AG09319 (cell line): ENCODE measurements at regions not wholly inside any gene's neighbourhood (a gene's known extent, or its start where the extent isn't known, plus 50 kb on each side); places are given as distances from the start of the nearest gene placed in this dataset.
A peak's percentile ranks its signal among the peaks of the same experiment; 100 is the strongest.
"Not testable (repeated sequence)": the region's sequence is repeated elsewhere in the genome, so short reads cannot be mapped to it uniquely, and the experiment has no call there.

Experiments
- DNase-seq: peaks from one replicate; pipeline ENCODE4 v3.0.0-alpha.2; 2010; ENCODE audit warnings: low read depth; ENCODE audit errors: extremely low read depth
- TF ChIP-seq, protein P1 (sequence below): IDR thresholded peaks from 2 replicates; pipeline ENCODE4 v1.5.1; 2011; ENCODE audit warnings: low read depth, mild to moderate bottlenecking, inconsistent platforms, low read length, moderate library complexity

DNA sequence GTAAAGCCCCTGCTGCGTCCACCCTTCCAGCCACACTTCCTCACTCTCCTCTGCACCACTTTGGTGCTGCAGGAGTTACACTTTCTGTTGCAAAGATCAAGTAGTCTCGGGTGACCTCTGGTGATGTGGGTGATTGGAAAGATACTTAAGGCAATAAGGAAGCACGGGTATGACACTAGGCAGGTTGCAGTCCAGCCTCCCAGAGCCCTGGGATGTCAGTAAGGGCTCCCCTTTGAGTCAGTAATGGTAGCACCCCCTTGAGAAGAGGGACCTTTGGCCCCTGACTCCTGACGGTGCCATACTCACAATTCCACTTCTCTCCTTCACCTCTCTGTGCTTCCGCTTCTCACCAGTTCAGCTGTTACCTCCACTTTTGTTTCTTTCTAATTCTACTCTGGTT is 84.1 kb upstream of the KIF2A start:
- DNase-seq: not testable (repeated sequence)

DNA sequence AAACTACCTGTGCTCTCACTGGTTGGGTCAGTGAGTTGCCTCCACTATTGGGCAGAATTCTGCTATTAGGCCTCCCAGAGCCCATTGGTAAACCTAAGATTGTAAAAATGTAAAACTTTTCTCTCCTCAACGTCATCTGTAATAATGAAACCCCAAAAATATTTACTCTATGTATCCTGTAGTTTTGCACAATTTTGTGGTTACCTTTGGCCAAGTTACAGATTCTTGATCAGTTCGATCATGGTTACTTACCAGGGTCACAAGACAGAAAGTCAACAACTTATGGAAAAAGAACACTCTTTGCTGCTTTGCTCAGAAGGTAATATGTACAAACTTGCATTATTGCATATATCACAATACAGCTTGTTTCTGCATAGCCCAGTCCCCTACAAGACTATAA is 83.7 kb upstream of the KIF2A start:
- not testable (repeated sequence) for DNase-seq

DNA sequence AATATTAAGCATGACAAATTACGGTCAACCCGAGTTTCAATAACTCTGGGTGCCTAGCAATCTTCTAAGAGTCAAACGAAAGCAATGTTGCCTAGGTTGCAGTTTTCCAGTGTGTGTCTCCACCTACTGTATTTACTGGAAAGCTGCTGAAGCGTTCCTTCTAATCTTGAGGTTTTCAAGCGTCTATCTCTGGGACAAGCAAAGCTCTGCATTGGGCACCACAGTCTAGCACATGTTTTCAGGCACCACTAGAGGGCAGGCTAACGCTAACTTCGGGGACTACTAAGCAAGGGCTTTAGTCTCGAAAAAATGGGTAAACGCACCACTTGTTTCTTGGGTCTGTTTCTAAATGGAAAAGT is 82.7 kb upstream of the KIF2A start:
- DNase-seq: not testable (repeated sequence)
- TF ChIP-seq, protein P1, sequence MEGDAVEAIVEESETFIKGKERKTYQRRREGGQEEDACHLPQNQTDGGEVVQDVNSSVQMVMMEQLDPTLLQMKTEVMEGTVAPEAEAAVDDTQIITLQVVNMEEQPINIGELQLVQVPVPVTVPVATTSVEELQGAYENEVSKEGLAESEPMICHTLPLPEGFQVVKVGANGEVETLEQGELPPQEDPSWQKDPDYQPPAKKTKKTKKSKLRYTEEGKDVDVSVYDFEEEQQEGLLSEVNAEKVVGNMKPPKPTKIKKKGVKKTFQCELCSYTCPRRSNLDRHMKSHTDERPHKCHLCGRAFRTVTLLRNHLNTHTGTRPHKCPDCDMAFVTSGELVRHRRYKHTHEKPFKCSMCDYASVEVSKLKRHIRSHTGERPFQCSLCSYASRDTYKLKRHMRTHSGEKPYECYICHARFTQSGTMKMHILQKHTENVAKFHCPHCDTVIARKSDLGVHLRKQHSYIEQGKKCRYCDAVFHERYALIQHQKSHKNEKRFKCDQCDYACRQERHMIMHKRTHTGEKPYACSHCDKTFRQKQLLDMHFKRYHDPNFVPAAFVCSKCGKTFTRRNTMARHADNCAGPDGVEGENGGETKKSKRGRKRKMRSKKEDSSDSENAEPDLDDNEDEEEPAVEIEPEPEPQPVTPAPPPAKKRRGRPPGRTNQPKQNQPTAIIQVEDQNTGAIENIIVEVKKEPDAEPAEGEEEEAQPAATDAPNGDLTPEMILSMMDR: peak; percentile 25

DNA sequence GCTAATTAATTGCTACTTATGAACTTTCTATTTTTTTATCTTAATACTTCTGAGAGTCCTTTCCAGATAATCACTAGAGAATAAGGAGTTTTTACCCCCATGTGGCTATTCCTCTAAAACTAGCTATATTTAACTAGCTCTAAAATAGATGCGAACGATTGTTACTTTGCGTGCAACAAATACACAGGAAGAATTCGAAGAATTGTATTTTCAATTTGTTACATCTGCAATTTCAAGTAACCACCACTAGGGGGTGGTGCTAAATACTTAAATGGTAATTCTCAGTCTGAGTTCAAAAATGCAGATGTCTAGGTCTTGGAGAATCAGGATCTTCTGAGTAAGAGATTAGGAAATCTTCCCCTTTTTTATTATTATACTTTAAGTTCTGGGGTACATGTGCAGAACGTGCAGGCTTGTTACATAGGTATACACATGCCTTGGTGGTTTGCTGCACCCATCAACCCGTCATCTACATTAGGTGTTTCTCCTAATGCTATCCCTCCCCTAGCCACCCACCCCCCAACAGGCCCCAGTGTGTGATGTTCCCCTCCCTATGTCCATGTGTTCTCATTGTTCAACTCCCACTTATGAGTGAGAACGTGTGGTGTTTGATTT is 80.9 kb upstream of the KIF2A start:
- DNase-seq: not testable (repeated sequence)

DNA sequence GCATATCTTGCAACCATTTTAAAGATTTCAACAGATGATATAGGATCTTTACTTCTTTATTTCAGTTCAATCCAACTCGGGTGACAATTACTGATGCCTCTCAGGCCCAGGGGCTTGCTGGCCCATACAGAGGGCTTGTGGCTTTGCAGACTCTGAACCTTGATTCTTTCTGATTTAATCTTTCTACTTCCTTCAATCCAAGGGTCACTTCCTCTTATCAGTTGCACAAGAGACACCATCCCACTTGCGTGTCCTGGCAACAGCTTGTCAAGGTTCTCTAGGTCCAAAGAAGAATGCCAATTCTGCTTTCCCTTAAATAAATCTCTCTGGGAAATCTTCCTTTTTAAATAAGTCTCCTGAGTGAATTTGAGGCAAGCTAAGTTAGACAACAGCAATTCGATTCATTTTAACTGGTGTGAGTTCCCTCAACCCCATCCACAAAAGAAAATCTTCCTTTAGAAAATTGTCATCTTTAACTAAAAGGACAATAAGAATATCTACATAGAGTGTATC is 75.1 kb upstream of the KIF2A start:
- not testable (repeated sequence) for DNase-seq

DNA sequence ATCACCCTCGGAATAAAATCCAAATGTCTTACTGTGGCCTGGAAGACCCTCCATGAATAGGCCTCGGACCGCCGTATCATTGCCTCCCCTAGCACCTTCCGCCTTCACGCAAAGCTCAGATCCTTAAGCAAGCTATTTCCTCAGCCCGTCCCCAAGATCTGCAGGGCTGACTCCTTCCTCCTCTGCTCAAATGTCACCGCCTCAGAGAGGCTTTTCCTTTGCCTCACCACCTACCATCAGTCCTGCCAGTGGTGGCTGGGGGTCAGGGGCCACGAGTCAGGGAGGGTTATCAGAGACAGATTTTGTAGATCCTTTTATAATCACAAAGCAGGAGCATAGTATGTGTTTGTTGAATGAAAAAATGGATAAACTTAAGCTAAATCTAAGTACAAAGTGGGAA is 74.4 kb upstream of the KIF2A start:
- no peak for DNase-seq
- TF ChIP-seq, protein P1: no peak

DNA sequence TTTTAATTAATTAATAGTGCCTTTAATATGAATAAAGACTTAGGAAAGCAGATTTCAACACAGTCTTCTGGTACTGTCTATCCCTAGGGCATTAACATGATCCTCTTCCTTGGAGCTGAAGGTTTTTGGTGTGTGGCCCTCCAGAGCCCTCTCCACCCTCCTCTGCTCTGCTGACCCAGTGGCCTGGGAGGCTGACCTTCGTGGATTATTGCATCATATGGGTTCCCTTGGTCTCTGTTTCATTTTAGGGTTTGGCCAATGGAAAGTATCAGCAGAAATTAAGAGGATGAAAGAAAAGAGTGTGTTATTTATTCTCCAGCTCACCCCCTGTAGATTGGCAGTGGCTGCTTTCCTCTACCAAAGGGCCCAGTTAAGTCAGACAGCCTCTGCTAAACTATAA is 73.8 kb upstream of the KIF2A start:
- not testable (repeated sequence) for DNase-seq

DNA sequence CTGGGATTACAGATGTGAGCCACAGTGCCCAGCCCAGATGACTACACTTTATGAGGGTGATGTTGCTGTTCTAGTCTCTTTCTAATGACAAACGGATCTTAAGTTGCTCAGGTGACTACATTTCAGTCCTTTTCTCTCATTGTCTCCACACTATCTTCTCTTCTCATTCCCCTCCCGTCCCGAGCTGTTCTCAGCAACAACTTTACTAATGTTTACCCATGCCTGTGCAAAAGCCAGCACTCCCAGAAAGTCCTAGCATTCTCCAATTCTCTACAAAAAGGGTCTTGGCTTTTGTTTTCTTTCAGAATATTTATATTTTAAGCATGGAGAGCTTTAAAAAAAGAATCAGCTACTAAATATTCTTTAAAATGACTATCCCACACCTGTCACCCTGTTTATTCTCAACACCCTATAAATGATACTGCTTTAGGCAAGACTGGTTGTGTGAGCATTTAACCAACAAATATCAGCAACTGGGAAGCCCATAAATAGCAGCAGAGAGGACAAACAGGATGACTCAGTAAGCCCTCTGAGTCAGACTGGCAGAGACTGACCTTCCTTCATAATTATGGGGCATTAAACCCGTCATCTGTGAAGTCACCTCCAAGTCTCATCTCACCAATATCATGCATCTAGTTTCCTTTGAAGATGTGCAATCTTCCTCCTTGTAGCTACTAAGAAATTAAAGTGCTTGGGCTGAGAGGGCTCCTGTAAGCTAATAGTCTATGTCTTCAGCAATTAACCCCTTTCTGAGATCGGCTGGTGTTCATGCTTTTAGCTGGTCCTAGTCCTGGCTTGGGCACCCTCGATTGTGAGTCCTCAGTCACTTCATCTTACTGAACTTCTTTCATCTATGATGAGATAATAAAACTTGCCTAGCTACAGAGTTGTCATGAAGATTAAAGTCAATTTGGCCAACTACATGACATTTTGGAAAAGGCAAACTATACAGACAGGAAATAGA is 72.6 kb upstream of the KIF2A start:
- not testable (repeated sequence) for DNase-seq

DNA sequence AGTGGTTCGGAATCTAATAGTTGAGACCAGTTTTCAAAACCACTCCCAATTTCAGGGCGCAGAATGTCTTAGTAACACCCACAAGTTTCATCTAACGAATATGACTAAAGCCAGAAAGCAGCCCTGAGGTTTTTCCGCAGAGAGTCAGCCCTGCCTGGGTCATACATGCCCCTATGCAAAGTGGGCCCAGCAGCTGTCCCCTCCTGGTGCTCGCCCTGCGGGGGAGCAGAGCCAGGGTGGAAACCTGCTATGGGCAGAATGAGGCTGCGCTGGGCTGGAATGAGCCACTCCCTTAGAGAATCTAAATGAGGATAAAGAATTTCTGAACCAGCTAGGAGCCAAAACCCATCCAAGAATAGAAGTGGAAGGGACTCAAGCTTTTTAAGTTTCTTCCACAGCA is 69.4 kb upstream of the KIF2A start:
- not testable (repeated sequence) for DNase-seq

DNA sequence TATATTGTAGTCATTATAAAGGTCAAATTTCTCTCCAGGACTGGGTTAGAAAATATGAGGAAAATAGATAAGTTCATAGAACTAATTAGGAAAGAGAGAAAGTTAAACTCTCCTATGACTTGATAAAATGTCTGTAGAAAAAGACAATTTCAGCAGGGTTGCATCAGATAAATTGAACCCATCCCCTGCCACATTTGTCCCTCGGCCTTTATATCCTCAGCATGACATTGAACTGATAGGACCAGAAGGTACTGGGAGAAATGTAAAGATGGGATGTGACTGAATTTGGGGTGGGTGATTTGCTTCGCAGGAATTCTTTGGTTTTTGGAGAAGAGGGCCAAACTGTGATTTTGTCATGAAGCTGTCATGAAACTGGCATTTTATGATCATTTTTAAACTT is 68.1 kb upstream of the KIF2A start:
- DNase-seq: not testable (repeated sequence)

DNA sequence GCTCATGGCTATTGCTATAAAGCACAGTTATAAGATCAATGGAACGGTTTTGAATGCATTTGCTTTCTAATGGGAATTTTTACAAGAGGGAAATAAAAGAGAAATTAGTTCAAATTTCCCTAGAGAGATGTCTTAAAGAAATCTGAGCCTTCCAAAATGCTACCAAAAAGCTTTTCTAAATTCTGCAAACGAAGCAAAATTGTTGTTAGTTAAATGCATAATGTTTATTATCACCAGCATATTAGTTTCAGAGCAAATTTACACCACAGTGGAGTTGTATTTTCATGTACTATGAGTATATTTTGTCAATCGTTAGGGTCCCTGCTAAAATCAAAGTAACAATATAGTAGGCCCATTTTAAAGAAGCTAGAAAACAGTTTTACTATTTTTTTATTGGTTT is 67.4 kb upstream of the KIF2A start:
- not testable (repeated sequence) for DNase-seq

DNA sequence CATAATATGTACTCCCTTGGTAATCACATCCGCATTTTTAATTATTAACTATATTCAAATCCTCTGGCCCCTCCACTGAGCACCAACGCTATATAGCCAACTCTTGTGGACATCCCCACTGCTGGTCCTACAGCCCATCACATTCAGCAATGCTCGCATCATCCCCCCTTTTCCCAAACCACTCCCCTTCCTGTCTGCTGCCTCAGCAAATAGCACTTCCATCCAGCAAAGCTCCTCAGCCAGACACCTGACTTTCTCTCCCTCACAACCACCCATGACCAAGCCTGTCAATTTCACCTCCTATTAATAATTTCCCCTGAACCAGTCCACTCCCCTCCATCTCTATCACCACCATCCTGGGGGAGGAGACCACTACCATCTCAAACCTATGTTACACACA is 65.5 kb upstream of the KIF2A start:
- not testable (repeated sequence) for DNase-seq

DNA sequence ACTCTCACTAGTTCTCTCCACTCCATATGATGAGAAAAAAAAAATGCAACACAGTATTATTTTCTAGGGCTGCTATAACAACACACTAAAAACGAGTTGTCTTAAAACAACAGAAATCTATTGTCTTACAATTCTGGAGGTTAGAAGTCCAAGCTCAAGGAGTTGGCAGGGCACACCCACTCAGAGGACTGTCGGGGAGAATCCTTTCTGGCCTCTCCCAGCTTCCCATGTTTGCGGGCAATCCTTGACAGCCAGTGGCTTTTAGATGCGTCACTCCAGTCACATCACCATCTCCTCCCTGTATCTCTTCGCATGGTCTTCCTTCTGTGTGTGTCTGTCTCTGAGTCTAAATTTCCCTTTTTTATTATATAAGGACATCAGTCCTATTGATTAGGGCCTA is 64.0 kb upstream of the KIF2A start:
- DNase-seq: not testable (repeated sequence)

DNA sequence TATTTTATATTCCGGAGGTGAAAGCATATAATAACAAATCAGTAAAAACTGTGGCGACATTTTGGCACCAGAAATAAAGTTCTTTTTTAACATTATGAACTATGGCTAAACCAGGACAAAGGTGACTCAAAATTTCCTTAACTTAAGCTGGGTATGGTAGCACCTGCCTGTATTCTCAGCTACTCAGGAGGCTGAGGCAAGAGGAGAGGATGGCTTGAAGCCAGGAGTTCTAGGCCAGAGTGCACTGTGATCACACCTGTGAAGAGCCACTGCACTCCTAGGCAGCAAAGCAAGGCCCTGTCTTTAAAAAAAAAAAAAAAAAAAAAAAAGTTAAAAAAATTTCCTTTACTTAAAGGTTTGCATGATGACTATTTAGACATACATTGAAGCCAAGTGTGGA is 63.0 kb upstream of the KIF2A start:
- not testable (repeated sequence) for DNase-seq

DNA sequence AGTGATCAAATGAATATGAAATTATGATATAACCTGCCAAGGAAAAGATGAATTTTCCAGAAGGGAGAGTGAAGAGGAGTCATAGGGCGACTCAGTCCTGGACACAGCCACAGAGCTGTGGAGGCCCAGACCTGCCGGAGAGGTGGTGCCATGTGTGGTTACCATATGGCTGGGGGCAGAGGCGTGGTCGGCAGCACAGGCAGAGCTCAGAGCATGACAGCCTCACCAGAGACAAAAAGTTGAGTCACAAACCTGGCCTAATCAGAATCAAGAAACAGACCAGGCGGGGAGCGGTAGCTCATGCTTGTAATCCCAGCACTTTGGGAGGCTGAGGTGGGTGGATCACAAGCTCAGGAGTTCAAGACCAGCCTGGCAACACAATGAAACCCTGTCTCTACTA is 57.8 kb upstream of the KIF2A start:
- DNase-seq: not testable (repeated sequence)

DNA sequence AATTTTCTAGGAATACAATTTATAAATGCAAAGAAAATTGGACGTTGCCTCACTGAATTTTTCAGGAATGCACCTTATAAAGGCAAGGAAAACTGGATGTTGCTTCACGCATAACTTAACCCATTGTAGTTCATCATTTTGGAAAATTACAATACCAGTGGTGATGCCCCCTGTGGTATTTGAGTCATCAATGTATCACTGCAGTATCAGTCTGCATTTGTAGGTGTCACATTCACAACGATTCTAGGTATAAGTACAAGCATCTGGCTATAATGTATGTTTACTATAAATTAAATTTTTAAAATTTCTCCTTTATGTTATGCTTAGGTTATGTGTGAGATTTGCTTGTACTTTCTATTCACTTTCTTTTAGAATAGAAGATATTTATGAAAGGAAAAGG is 55.9 kb upstream of the KIF2A start:
- DNase-seq: not testable (repeated sequence)

DNA sequence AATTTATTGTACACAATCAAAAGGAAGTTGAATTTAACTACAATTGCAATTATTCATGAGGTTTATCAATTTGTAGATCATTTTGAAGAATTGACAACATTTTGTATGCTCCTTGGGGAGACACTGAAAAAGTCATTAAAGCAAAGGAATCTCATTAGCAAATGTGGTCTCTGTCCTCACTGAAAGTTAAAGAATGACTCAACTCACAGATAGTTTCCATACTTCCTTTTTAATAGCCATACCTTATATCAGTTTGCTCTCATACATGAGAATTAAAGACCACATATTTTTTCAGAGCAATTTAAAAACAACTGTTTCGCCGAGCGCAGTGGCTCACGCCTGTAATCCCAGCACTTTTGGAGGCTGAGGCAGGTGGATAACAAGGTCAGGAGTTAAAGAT is 55.1 kb upstream of the KIF2A start:
- DNase-seq: not testable (repeated sequence)

DNA sequence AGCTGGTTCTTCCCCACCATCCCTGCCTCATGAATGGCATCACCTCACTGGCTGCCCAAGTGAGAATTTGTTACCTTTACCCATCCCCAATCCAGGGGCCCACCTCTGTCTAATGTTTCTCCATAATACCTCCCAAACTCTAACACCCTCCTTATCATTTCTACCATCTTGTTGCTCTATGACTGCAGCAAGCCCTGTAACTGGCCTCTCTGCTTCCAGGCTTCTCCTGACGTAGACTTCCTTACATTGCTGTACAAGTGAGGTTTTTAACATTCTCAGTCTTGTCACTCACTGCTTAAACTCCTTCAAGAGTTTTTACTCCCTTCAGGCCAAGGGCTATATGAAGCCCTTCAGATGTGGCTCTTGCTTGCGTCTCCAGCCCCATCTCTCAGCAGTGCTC is 53.5 kb upstream of the KIF2A start:
- not testable (repeated sequence) for DNase-seq

DNA sequence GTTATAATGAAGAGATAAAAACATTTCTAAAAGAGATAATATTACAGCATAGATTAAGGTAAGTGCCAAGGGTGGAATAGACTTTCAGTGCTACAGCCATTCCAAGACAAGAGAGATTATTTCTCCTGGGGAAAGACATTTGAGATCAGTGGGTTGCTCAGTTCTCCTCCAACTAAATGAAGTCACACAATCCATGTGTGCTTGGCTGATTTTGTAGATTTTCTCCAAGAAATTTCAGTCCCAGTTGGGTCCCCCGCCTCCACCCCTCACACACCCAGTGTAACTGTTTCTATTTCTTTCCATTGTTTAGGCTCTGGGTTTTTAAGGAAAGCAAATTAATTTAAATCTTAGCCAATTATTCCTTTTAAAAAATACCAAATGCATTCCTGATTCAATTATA is 50.5 kb upstream of the KIF2A start:
- not testable (repeated sequence) for DNase-seq
